NT2/D1 (cell line): ENCODE measurements at regions not wholly inside any gene's neighbourhood (a gene's known extent, or its start where the extent isn't known, plus 50 kb on each side); places are given as distances from the start of the nearest gene placed in this dataset.

Source experiments
- DNase-seq: peaks from one replicate; pipeline ENCODE4 v3.0.0-alpha.2; 2011; ENCODE audit warnings: low read depth, low spot score
- H3K27me3 ChIP-seq: 2 replicates; pipeline ENCODE4 v1.6.0; 2011; ENCODE audit warnings: mild to moderate bottlenecking; ENCODE audit not compliant: insufficient read length, insufficient read depth
- H3K36me3 ChIP-seq: 2 replicates; pipeline ENCODE4 v1.6.1; 2011; ENCODE audit warnings: mild to moderate bottlenecking, low read length, mixed read lengths; ENCODE audit not compliant: insufficient read depth, insufficient read length
- H3K4me1 ChIP-seq: 2 replicates; pipeline ENCODE4 v1.5.1; 2011; ENCODE audit not compliant: insufficient read depth, insufficient read length
- H3K4me3 ChIP-seq: 2 replicates; pipeline ENCODE4 v1.5.1; 2011; ENCODE audit warnings: low read depth; ENCODE audit not compliant: insufficient read length
- H3K9ac ChIP-seq: 2 replicates; pipeline ENCODE4 v1.6.0; 2011; ENCODE audit warnings: low read depth; ENCODE audit not compliant: insufficient read length
- H3K9me3 ChIP-seq: 2 replicates; pipeline ENCODE4 v1.5.1; 2011; ENCODE audit warnings: mild to moderate bottlenecking, low read length; ENCODE audit not compliant: insufficient read depth
- SUZ12 ChIP-seq: IDR thresholded peaks from 2 replicates; pipeline ENCODE4 v1.6.1; 2011; ENCODE audit not compliant: insufficient read length, insufficient read depth; ENCODE audit errors: extremely low read depth
- YY1 ChIP-seq: IDR thresholded peaks from 2 replicates; pipeline ENCODE4 v1.6.1; 2011; ENCODE audit not compliant: insufficient read length, insufficient read depth
- ZNF274 ChIP-seq: IDR thresholded peaks from 2 replicates; pipeline ENCODE4 v1.6.1; 2011; ENCODE audit warnings: mild to moderate bottlenecking, low read depth, low read length

- Histone ChIP-seq H3K4me1 (no peaks in the 10 kb centered on the region), H3K9me3 (no peaks in the 10 kb centered on the region), H3K4me3 (no peak overlapping the region), H3K27me3 (no peaks in the 10 kb centered on the region), H3K36me3 (no peaks in the 10 kb centered on the region), H3K9ac (no peak overlapping the region)
- no peak for DNase-seq
- TF ChIP-seq YY1 (no peak), SUZ12 (no peak)
Observed at GRCh38 chr5:109511980-109512734, 102.4 kb upstream of the PJA2 start.

- Histone ChIP-seq H3K9me3 (no peaks in the 10 kb centered on the region), H3K4me3 (no peak overlapping the region), H3K4me1 (no peaks in the 10 kb centered on the region), H3K36me3 (no peaks in the 10 kb centered on the region), H3K9ac (no peak overlapping the region), H3K27me3 (no peaks in the 10 kb centered on the region)
- TF ChIP-seq YY1 = no peak
- no peak for TF ChIP-seq ZNF274
- no peak for TF ChIP-seq SUZ12
- DNase-seq = no peak
Observed at GRCh38 chr5:109506556-109506955, 96.8 kb upstream of the PJA2 start.

- Histone ChIP-seq H3K27me3 (no peaks in the 10 kb centered on the region), H3K4me3 (no peak overlapping the region), H3K36me3 (no peaks in the 10 kb centered on the region), H3K4me1 (no peaks in the 10 kb centered on the region), H3K9ac (no peak overlapping the region), H3K9me3 (no peaks in the 10 kb centered on the region)
- TF ChIP-seq SUZ12 (no peak), ZNF274 (no peak), YY1 (no peak)
- DNase-seq = no peak
Observed at GRCh38 chr5:109496112-109496511, 86.3 kb upstream of the PJA2 start.

GRCh38 chr5:109487753-109488420 lies 78.1 kb upstream of the PJA2 start:
- no peak for TF ChIP-seq YY1
- Histone ChIP-seq H3K27me3 (no peaks in the 10 kb centered on the region), H3K36me3 (no peaks in the 10 kb centered on the region), H3K9ac (no peak overlapping the region), H3K4me3 (no peak overlapping the region), H3K4me1 (no peaks in the 10 kb centered on the region), H3K9me3 (no peaks in the 10 kb centered on the region)
- no peak for DNase-seq

- no peak overlapping the region for H3K9ac ChIP-seq
- H3K27me3 ChIP-seq = no peaks in the 10 kb centered on the region
- DNase-seq = no peak
- H3K4me1 ChIP-seq = no peaks in the 10 kb centered on the region
- H3K36me3 ChIP-seq = no peaks in the 10 kb centered on the region
- no peaks in the 10 kb centered on the region for H3K9me3 ChIP-seq
- no peak overlapping the region for H3K4me3 ChIP-seq
- no peak for TF ChIP-seq SUZ12
- TF ChIP-seq ZNF274 = no peak
- no peak for TF ChIP-seq YY1
Observed at GRCh38 chr5:109486200-109486804, 76.5 kb upstream of the PJA2 start.

GRCh38 chr5:109485030-109485429 lies 75.3 kb upstream of the PJA2 start:
- TF ChIP-seq ZNF274 (no peak), YY1 (no peak), SUZ12 (no peak)
- no peaks in the 10 kb centered on the region for H3K9me3 ChIP-seq
- H3K4me3 ChIP-seq = no peak overlapping the region
- no peak for DNase-seq
- H3K27me3 ChIP-seq = no peaks in the 10 kb centered on the region
- H3K4me1 ChIP-seq = no peaks in the 10 kb centered on the region
- no peaks in the 10 kb centered on the region for H3K36me3 ChIP-seq
- no peak overlapping the region for H3K9ac ChIP-seq

GRCh38 chr5:109484597-109484996 lies 74.8 kb upstream of the PJA2 start:
- no peak overlapping the region for H3K9ac ChIP-seq
- no peak for TF ChIP-seq YY1
- TF ChIP-seq SUZ12 = no peak
- TF ChIP-seq ZNF274 = no peak
- no peaks in the 10 kb centered on the region for H3K27me3 ChIP-seq
- H3K4me1 ChIP-seq = no peaks in the 10 kb centered on the region
- H3K4me3 ChIP-seq = no peak overlapping the region
- no peak for DNase-seq
- no peaks in the 10 kb centered on the region for H3K36me3 ChIP-seq
- no peaks in the 10 kb centered on the region for H3K9me3 ChIP-seq
